ENCODE measurements at regions not wholly inside any gene's neighbourhood (a gene's known extent, or its start where the extent isn't known, plus 50 kb on each side); places are given as distances from the start of the nearest gene placed in this dataset.

GRCh38 chr22:49297871-49298721 lies 529.6 kb downstream of the BRD1 start:
- DNase-seq = no peak

GRCh38 chr22:49297286-49297870 lies 530.3 kb downstream of the BRD1 start:
- no peak for DNase-seq

GRCh38 chr22:49296561-49296960 lies 531.1 kb downstream of the BRD1 start:
- no peak for DNase-seq

- no peak for DNase-seq
These were observed 531.7 kb downstream of the BRD1 start for GRCh38 chr22:49295851-49296560.

GRCh38 chr22:49295465-49295743 lies 532.3 kb downstream of the BRD1 start:
- no peak for DNase-seq

GRCh38 chr22:49294656-49295464 lies 532.8 kb downstream of the BRD1 start:
- DNase-seq = no peak

- DNase-seq = no peak
These were observed 534.8 kb downstream of the BRD1 start for GRCh38 chr22:49292909-49293308.

GRCh38 chr22:49291781-49292180 lies 535.9 kb downstream of the BRD1 start:
- no peak for DNase-seq

GRCh38 chr22:49291169-49291568 lies 536.5 kb downstream of the BRD1 start:
- DNase-seq = no peak

- DNase-seq = no peak
These were observed 537.0 kb downstream of the BRD1 start for GRCh38 chr22:49290711-49291110.

GRCh38 chr22:49289822-49290679 lies 537.6 kb downstream of the BRD1 start:
- DNase-seq = no peak

- no peak for DNase-seq
These were observed 541.4 kb downstream of the BRD1 start for GRCh38 chr22:49286181-49286760.

GRCh38 chr22:49284931-49285330 lies 542.7 kb downstream of the BRD1 start:
- DNase-seq = no peak

- DNase-seq = no peak
These were observed 543.5 kb downstream of the BRD1 start for GRCh38 chr22:49284056-49284784.

- DNase-seq = no peak
These were observed 545.1 kb downstream of the BRD1 start for GRCh38 chr22:49282596-49282995.

GRCh38 chr22:49281467-49282340 lies 546.0 kb downstream of the BRD1 start:
- DNase-seq = no peak

- DNase-seq = no peak
These were observed 549.3 kb downstream of the BRD1 start for GRCh38 chr22:49278340-49278739.

- no peak for DNase-seq
These were observed 551.1 kb downstream of the BRD1 start for GRCh38 chr22:49276567-49276966.

- DNase-seq = no peak
These were observed 552.8 kb downstream of the BRD1 start for GRCh38 chr22:49274754-49275380.
